HepG2 (cell line): ENCODE measurements at regions not wholly inside any gene's neighbourhood (a gene's known extent, or its start where the extent isn't known, plus 50 kb on each side); places are given as distances from the start of the nearest gene placed in this dataset.

Experiments used
- ATAC-seq: fragments of 200-7000 bp; cut with Tn5 transposase; 3 replicates; pipeline ENCODE4 v1.9.1; 2020; ENCODE audit warnings: mild to moderate bottlenecking, moderate library complexity
- BruUV-seq: library from RNA; stranded (reverse); fragments of 400-500 nt; replicated peaks from 2 replicates; lab custom pipeline; 2021; lab: Mats Ljungman, UMichigan
- CTCF ChIA-PET: fragments of 300-600 bp; formaldehyde crosslinking; extraction: SDS; loops from one replicate; lab custom pipeline; 2021; ENCODE audit warnings: low total read pairs, inconsistent platforms, low intra/inter-chr PET ratio; lab: Yijun Ruan, JAX
- POLR2A ChIA-PET: fragments of 350-600 bp; sonication (Branson Sonifier 250); formaldehyde crosslinking; loops from one replicate; lab custom pipeline; 2020; ENCODE audit warnings: antibody characterized with exemption, inconsistent platforms; lab: Yijun Ruan, JAX
- DNase-seq: peaks from one replicate; pipeline ENCODE4 v3.0.0-alpha.2; 2015; ENCODE audit warnings: low spot score
- FAIRE-seq: peaks from 3 replicates; lab custom pipeline; 2011; peaks lifted over from hg19 to GRCh38; lab: Jason Lieb, UNC
- H2AFZ ChIP-seq: one replicate; pipeline ENCODE4 v1.6.1; 2011; ENCODE audit warnings: low read length, inconsistent platforms
- H3K27ac ChIP-seq: fragments of 300-600 bp; 3 replicates; pipeline ENCODE4 v1.8.0; 2011; ENCODE audit warnings: mixed run types, mild to moderate bottlenecking, mixed read lengths, low read length, inconsistent platforms; ENCODE audit not compliant: insufficient read depth; ENCODE audit errors: extremely low read length
- H3K27me3 ChIP-seq, 2 experiments: fragments of 200-600 bp in 1 of 2; 2 replicates in 1 of 2; 3 replicates in 1 of 2; pipeline versions ENCODE4 v1.6.0 to v1.8.0; 2011; ENCODE audit warnings: low read length in 2 of 2, mild to moderate bottlenecking in 2 of 2, moderate library complexity in 2 of 2, inconsistent platforms in 1 of 2; ENCODE audit not compliant: insufficient read depth in 2 of 2, control insufficient read depth in 1 of 2
- H3K36me3 ChIP-seq, 2 experiments: fragments of 200-600 bp in 1 of 2; replicated peaks in 1 of 2; 2 replicates in 1 of 2; 3 replicates in 1 of 2; pipeline versions ENCODE4 v1.5.1 to v1.8.0; 2011; ENCODE audit warnings: low read length in 2 of 2, inconsistent platforms in 1 of 2; ENCODE audit not compliant: insufficient read depth in 2 of 2, control insufficient read depth in 1 of 2
- H3K4me1 ChIP-seq: 2 replicates; pipeline ENCODE4 v1.5.1; 2012; ENCODE audit warnings: low read length, inconsistent platforms; ENCODE audit not compliant: insufficient read depth
- H3K4me2 ChIP-seq: 2 replicates; pipeline ENCODE4 v1.6.0; 2011; ENCODE audit warnings: low read depth, low read length, inconsistent platforms
- H3K4me3 ChIP-seq, 3 experiments: fragments of 200-600 bp in 1 of 3; sonication (generic), shearing (Covaris generic) in 1 of 3; replicated peaks in 1 of 3; 2 replicates each; pipeline ENCODE4 v1.5.1; 2011 to 2016; ENCODE audit warnings: low read length in 3 of 3, inconsistent platforms in 2 of 3, low read depth in 2 of 3, mild to moderate bottlenecking in 2 of 3, control low read depth in 1 of 3, mixed read lengths in 1 of 3; ENCODE audit not compliant: insufficient read depth in 1 of 3
- H3K79me2 ChIP-seq: one replicate; pipeline ENCODE4 v1.6.1; 2011; ENCODE audit warnings: low read length, inconsistent platforms; ENCODE audit not compliant: insufficient read depth
- H3K9ac ChIP-seq: 2 replicates; pipeline ENCODE4 v1.6.0; 2011; ENCODE audit warnings: mild to moderate bottlenecking, low read depth, low read length, inconsistent platforms; ENCODE audit not compliant: insufficient read depth
- H3K9me3 ChIP-seq: 2 replicates; pipeline ENCODE4 v1.5.1; 2012; ENCODE audit warnings: mild to moderate bottlenecking, low read length
- H4K20me1 ChIP-seq: 2 replicates; pipeline ENCODE4 v1.6.0; 2011; ENCODE audit warnings: inconsistent platforms, mild to moderate bottlenecking, low read length, moderate library complexity; ENCODE audit not compliant: insufficient read depth
- DR1 ChIP-seq: sonication (generic); formaldehyde crosslinking; IDR thresholded peaks from 2 replicates; pipeline ENCODE4 v1.8.0; 2021; ENCODE audit warnings: mild to moderate bottlenecking, missing genetic modification reagents, inconsistent platforms
- HNRNPH1 ChIP-seq: fragments of 200-400 bp; formaldehyde crosslinking; optimal IDR thresholded peaks from 2 replicates; pipeline ENCODE3; 2017; ENCODE audit warnings: mild to moderate bottlenecking, low read depth, low read length
- IKZF4 ChIP-seq: sonication (generic); formaldehyde crosslinking; IDR thresholded peaks from 2 replicates; pipeline ENCODE4 v1.5.1; 2020; ENCODE audit warnings: borderline replicate concordance, mild to moderate bottlenecking, low read depth, missing genetic modification reagents; ENCODE audit errors: not compliant biosample characterization
- KDM5B ChIP-seq: sonication (generic); formaldehyde crosslinking; IDR thresholded peaks from 2 replicates; pipeline ENCODE4 v1.4.0; 2020; ENCODE audit warnings: missing genetic modification reagents, mild to moderate bottlenecking, borderline replicate concordance
- NFIB ChIP-seq: sonication (generic); formaldehyde crosslinking; IDR thresholded peaks from 2 replicates; pipeline ENCODE4 v1.9.0; 2021; ENCODE audit warnings: missing genetic modification reagents, mild to moderate bottlenecking, borderline replicate concordance
- NR1H2 ChIP-seq: sonication (generic); formaldehyde crosslinking; IDR thresholded peaks from 2 replicates; pipeline ENCODE4 v1.8.1; 2022; ENCODE audit warnings: low read depth, missing genetic modification reagents, borderline replicate concordance
- SRF ChIP-seq: IDR thresholded peaks from 2 replicates; pipeline ENCODE4 v1.6.1; 2011; ENCODE audit warnings: mild to moderate bottlenecking, low read depth, low read length, moderate library complexity
- TCF7L2 ChIP-seq: IDR thresholded peaks from 2 replicates; pipeline ENCODE4 v1.6.1; 2011; ENCODE audit warnings: mild to moderate bottlenecking, low read depth, low read length, moderate library complexity
- TOE1 ChIP-seq: sonication (generic); formaldehyde crosslinking; IDR thresholded peaks from 2 replicates; pipeline ENCODE4 v1.4.0; 2020; ENCODE audit warnings: mild to moderate bottlenecking, missing genetic modification reagents
- WIZ ChIP-seq: sonication (generic); formaldehyde crosslinking; IDR thresholded peaks from 2 replicates; pipeline ENCODE4 v1.5.1; 2020; ENCODE audit warnings: mild to moderate bottlenecking, missing genetic modification reagents
- ZBTB38 ChIP-seq: sonication (generic); formaldehyde crosslinking; IDR thresholded peaks from 2 replicates; pipeline ENCODE4 v1.5.1; 2020; ENCODE audit warnings: mild to moderate bottlenecking, missing genetic modification reagents
- ZFP37 ChIP-seq: sonication (generic); formaldehyde crosslinking; IDR thresholded peaks from 2 replicates; pipeline ENCODE4 v1.4.0; 2020; ENCODE audit warnings: missing genetic modification reagents, borderline replicate concordance
- ZNF737 ChIP-seq: sonication (generic); formaldehyde crosslinking; IDR thresholded peaks from 2 replicates; pipeline ENCODE4 v1.5.0; 2020; ENCODE audit warnings: missing genetic modification reagents, mild to moderate bottlenecking, borderline replicate concordance
- ZNF772 ChIP-seq: sonication (generic); formaldehyde crosslinking; IDR thresholded peaks from 2 replicates; pipeline ENCODE4 v1.5.0; 2020; ENCODE audit warnings: mild to moderate bottlenecking, missing genetic modification reagents
- WGBS: methylation state at CpG from one replicate; pipeline ENCODE4 v1.1.6; 2017; ENCODE audit warnings: low lambda C conversion rate; 5-methylcytosine and 5-hydroxymethylcytosine counted together
- in situ Hi-C: cut with HindIII; loops from 2 replicates; pipeline ENCODE4 v1.10.0; 2017; ENCODE audit warnings: low pct_unique_long_range_greater_than_20kb; ENCODE audit not compliant: extremely low pct_ligation_motif_present
- intact Hi-C: fragments of 100-400 bp; cut with micrococcal nuclease; formaldehyde crosslinking; loops from one replicate; pipeline ENCODE4 v1.10.0; 2022; ENCODE audit not compliant: unreplicated experiment
- TF ChIP-seq, protein P1 (sequence below): IDR thresholded peaks from 2 replicates; pipeline ENCODE4 v1.6.1; 2016; ENCODE audit warnings: missing biosample characterization, missing genetic modification reagents, low read depth
- TF ChIP-seq, protein P2 (sequence below): sonication (generic); formaldehyde crosslinking; IDR thresholded peaks from 2 replicates; pipeline ENCODE4 v1.5.1; 2020; ENCODE audit warnings: missing genetic modification reagents, mild to moderate bottlenecking, borderline replicate concordance
- TF ChIP-seq, protein P3 (sequence below): IDR thresholded peaks from 2 replicates; pipeline ENCODE4 v1.6.1; 2012; ENCODE audit warnings: low read length, improper control_type of control experiment

DNA sequence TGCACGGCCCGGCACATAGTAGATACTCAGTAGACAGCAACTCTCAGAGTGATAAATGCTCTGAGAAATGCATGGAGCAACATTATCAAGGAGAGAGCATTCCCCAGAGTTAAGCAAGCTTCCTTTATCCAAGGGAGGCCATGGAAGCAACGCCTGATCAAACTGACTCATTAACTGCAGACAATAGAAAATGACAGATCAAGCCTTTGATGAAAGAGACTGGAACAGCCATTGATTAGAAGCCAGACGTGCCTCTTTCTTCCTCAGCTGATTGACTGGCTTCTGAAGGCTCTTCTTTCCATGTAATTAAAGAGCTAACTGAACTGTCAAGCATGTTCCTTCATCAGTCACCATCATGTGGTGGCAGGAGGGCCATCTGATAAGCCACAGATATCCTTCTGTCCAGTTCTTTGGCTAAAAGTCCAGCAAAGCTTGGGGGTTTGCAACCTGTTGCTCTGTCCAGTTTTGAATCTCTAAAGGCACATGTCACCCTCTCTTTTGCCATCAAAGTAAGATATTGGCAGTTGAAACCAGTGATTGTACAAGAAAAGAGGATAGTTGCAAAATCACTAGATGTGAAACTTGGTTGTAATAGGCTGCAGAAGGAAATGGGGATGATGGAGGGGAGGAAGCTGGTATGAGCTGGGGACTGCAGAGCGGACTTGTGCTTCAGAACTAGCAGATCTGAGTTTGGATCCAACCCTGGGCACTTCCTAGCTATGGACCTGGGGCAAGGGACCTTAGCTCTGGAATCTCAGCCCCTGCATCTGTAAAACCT lies 188.0 kb downstream of the HAPSTR1 start (continued):
- TF ChIP-seq, protein P1, sequence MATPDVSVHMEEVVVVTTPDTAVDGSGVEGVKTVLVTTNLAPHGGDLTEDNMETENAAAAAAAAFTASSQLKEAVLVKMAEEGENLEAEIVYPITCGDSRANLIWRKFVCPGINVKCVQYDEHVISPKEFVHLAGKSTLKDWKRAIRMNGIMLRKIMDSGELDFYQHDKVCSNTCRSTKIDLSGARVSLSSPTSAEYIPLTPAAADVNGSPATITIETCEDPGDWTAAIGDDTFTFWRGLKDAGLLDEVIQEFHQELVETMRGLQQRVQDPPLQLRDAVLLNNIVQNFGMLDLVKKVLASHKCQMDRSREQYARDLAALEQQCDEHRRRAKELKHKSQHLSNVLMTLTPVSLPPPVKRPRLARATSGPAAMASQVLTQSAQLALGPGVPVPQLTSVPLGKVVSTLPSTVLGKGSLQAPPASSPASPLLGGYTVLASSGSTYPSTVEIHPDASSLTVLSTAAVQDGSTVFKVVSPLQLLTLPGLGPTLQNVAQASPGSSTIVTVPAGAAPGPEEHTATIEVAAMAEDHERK (CRISPR knock-in tag): no peak
- no peak for TF ChIP-seq TCF7L2
- no peak for TF ChIP-seq ZNF772
- TF ChIP-seq KDM5B (CRISPR knock-in tag): no peak
- TF ChIP-seq, protein P2, sequence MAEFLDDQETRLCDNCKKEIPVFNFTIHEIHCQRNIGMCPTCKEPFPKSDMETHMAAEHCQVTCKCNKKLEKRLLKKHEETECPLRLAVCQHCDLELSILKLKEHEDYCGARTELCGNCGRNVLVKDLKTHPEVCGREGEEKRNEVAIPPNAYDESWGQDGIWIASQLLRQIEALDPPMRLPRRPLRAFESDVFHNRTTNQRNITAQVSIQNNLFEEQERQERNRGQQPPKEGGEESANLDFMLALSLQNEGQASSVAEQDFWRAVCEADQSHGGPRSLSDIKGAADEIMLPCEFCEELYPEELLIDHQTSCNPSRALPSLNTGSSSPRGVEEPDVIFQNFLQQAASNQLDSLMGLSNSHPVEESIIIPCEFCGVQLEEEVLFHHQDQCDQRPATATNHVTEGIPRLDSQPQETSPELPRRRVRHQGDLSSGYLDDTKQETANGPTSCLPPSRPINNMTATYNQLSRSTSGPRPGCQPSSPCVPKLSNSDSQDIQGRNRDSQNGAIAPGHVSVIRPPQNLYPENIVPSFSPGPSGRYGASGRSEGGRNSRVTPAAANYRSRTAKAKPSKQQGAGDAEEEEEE (CRISPR knock-in tag): no peak
- no peak for TF ChIP-seq IKZF4 (CRISPR knock-in tag)
- no peak for TF ChIP-seq TOE1 (CRISPR knock-in tag)

- Histone ChIP-seq H3K36me3 (no peaks in the 10 kb centered on the region), H3K4me2 (no peak overlapping the region), H4K20me1 (no peaks in the 10 kb centered on the region), H3K27ac (no peak overlapping the region), H3K27me3 (peaks cover 0 to 8% of the 10 kb centered on the region in 2 experiments; a peak in 2 of 5 replicates), H3K4me3 (no peak overlapping the region), H2AFZ (no peak overlapping the region), H3K9me3 (no peaks in the 10 kb centered on the region), H3K79me2 (no peaks in the 10 kb centered on the region), H3K4me1 (no peaks in the 10 kb centered on the region), H3K9ac (no peak overlapping the region)
- ATAC-seq (no peak), DNase-seq (no peak), FAIRE-seq (no peak)
- no TSS peak for BruUV-seq
- intact Hi-C loops: no loop called here
- in situ Hi-C loops: no loop called here
- CTCF ChIA-PET: no interaction called here
- POLR2A ChIA-PET: no interaction called here
- WGBS: 3% methylated on average over 3 of the region's 3 CpGs
- TF ChIP-seq NFIB (CRISPR knock-in tag): no peak
- no peak for TF ChIP-seq DR1 (CRISPR knock-in tag)
- no peak for TF ChIP-seq HNRNPH1
- TF ChIP-seq ZBTB38 (CRISPR knock-in tag): no peak
- TF ChIP-seq ZFP37 (CRISPR knock-in tag): no peak
- TF ChIP-seq ZNF737: no peak
- TF ChIP-seq, protein P3, sequence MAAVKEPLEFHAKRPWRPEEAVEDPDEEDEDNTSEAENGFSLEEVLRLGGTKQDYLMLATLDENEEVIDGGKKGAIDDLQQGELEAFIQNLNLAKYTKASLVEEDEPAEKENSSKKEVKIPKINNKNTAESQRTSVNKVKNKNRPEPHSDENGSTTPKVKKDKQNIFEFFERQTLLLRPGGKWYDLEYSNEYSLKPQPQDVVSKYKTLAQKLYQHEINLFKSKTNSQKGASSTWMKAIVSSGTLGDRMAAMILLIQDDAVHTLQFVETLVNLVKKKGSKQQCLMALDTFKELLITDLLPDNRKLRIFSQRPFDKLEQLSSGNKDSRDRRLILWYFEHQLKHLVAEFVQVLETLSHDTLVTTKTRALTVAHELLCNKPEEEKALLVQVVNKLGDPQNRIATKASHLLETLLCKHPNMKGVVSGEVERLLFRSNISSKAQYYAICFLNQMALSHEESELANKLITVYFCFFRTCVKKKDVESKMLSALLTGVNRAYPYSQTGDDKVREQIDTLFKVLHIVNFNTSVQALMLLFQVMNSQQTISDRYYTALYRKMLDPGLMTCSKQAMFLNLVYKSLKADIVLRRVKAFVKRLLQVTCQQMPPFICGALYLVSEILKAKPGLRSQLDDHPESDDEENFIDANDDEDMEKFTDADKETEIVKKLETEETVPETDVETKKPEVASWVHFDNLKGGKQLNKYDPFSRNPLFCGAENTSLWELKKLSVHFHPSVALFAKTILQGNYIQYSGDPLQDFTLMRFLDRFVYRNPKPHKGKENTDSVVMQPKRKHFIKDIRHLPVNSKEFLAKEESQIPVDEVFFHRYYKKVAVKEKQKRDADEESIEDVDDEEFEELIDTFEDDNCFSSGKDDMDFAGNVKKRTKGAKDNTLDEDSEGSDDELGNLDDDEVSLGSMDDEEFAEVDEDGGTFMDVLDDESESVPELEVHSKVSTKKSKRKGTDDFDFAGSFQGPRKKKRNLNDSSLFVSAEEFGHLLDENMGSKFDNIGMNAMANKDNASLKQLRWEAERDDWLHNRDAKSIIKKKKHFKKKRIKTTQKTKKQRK: no peak
- no peak for TF ChIP-seq WIZ (CRISPR knock-in tag)
- TF ChIP-seq NR1H2 (CRISPR knock-in tag): no peak
- TF ChIP-seq SRF: no peak
These were observed 188.6 kb downstream of the HAPSTR1 start for GRCh38 chr16:9280069-9280466.
